HepG2 (cell line): ENCODE measurements at regions not wholly inside any gene's neighbourhood (a gene's known extent, or its start where the extent isn't known, plus 50 kb on each side); places are given as distances from the start of the nearest gene placed in this dataset.

Experiments
- HINFP ChIP-seq: sonication (generic); formaldehyde crosslinking; IDR thresholded peaks from 2 replicates; pipeline ENCODE4 v1.4.0; 2020; ENCODE audit warnings: low read depth, mild to moderate bottlenecking, missing genetic modification reagents
- NR2F1 ChIP-seq, 2 experiments: fragments of 450-650 bp in 1 of 2; formaldehyde crosslinking in 1 of 2; IDR thresholded peaks; 2 replicates each; pipeline versions ENCODE4 v1.5.0 to v1.6.1; 2016 to 2020; ENCODE audit warnings: mild to moderate bottlenecking in 1 of 2, missing compliant biosample characterization in 1 of 2, missing genetic modification reagents in 1 of 2, moderate library complexity in 1 of 2
- ZNF180 ChIP-seq: sonication (generic); formaldehyde crosslinking; IDR thresholded peaks from 2 replicates; pipeline ENCODE4 v1.4.0; 2020; ENCODE audit warnings: low read depth, missing genetic modification reagents, borderline replicate concordance
- TF ChIP-seq, protein P1 (sequence below), 2 experiments: fragments of 450-650 bp in 1 of 2; sonication (generic) in 1 of 2; formaldehyde crosslinking in 1 of 2; IDR thresholded peaks; 2 replicates each; pipeline versions ENCODE4 v1.6.1 to v1.8.0; 2016 to 2022; ENCODE audit warnings: antibody characterized with exemption in 1 of 2, mild to moderate bottlenecking in 1 of 2, missing genetic modification reagents in 1 of 2

GRCh38 chr21:21968810-21969209 lies 970.6 kb downstream of the NCAM2 start (continued):
- TF ChIP-seq, protein P1, sequence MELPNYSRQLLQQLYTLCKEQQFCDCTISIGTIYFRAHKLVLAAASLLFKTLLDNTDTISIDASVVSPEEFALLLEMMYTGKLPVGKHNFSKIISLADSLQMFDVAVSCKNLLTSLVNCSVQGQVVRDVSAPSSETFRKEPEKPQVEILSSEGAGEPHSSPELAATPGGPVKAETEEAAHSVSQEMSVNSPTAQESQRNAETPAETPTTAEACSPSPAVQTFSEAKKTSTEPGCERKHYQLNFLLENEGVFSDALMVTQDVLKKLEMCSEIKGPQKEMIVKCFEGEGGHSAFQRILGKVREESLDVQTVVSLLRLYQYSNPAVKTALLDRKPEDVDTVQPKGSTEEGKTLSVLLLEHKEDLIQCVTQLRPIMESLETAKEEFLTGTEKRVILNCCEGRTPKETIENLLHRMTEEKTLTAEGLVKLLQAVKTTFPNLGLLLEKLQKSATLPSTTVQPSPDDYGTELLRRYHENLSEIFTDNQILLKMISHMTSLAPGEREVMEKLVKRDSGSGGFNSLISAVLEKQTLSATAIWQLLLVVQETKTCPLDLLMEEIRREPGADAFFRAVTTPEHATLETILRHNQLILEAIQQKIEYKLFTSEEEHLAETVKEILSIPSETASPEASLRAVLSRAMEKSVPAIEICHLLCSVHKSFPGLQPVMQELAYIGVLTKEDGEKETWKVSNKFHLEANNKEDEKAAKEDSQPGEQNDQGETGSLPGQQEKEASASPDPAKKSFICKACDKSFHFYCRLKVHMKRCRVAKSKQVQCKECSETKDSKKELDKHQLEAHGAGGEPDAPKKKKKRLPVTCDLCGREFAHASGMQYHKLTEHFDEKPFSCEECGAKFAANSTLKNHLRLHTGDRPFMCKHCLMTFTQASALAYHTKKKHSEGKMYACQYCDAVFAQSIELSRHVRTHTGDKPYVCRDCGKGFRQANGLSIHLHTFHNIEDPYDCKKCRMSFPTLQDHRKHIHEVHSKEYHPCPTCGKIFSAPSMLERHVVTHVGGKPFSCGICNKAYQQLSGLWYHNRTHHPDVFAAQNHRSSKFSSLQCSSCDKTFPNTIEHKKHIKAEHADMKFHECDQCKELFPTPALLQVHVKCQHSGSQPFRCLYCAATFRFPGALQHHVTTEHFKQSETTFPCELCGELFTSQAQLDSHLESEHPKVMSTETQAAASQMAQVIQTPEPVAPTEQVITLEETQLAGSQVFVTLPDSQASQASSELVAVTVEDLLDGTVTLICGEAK (IDR thresholded peaks at IDR 0.05): no peak
- TF ChIP-seq, protein P1 (CRISPR knock-in tag; IDR thresholded peaks at IDR 0.05): no peak
- TF ChIP-seq ZNF180 (CRISPR knock-in tag) (no peak), NR2F1 (CRISPR knock-in tag; IDR thresholded peaks at IDR 0.05) (no peak), HINFP (CRISPR knock-in tag) (no peak)
- TF ChIP-seq, all 625 proteins: peak for 0
